Right ventricle myocardium inferior (tissue), 1 donor: ENCODE measurements at regions not wholly inside any gene's neighbourhood (a gene's known extent, or its start where the extent isn't known, plus 50 kb on each side); places are given as distances from the start of the nearest gene placed in this dataset.
"Not testable (repeated sequence)": the region's sequence is repeated elsewhere in the genome, so short reads cannot be mapped to it uniquely, and the experiment has no call there.

Source experiments
- ATAC-seq: fragments of 200-7000 bp; cut with Tn5 transposase; one replicate; pipeline ENCODE4 v1.9.1; 2020; ENCODE audit warnings: mild to moderate bottlenecking, moderate library complexity
- DNase-seq: peaks from one replicate; pipeline ENCODE4 v3.0.0; 2021; ENCODE audit errors: missing footprints
- intact Hi-C: fragments of 100-400 bp; cut with DNase I; formaldehyde crosslinking; loops from one replicate; pipeline ENCODE4 v1.11.0; 2022
- donor health status: DM: no; HTN: yes; CAD: no; lungs with severe emphysema.

DNA sequence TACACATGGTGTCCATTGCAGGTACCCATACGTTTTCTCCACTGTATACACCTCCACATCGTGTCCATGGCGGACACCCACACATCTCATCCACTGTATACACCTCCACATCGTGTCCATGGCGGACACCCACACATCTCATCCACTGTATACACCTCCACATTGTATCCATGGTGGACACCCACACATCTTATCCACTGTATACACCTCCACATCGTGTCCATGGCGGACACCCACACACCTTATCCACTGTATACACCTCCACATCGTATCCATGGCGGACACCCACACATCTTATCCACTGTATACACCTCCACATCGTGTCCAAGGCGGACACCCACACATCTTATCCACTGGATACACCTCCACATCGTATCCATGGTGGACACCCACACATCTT, 50.4 kb upstream of the TTC34 start:
- DNase-seq, intact Hi-C loops, ATAC-seq: not testable (repeated sequence)

DNA sequence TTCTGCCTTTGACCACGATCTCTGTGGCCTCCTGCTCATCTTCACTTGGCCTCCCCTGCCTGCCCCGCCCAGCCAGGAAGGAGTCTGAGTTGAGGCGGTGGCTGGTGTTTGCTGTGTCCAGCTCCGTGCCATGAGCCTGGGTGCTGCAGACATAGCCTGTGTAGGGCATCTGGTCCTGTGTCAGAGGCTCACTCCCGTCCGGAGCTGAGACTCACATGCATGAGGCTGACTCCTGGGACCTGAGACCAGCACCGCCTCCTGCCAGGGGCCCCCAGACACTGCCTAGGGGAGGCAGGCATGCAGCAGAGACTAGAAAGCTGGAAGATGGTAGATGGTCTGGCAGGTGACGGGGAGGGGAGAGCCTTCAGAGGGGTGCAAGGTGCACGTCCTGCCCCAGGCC, 52.2 kb upstream of the TTC34 start:
- intact Hi-C loops: no loop called here
- DNase-seq: no peak

DNA sequence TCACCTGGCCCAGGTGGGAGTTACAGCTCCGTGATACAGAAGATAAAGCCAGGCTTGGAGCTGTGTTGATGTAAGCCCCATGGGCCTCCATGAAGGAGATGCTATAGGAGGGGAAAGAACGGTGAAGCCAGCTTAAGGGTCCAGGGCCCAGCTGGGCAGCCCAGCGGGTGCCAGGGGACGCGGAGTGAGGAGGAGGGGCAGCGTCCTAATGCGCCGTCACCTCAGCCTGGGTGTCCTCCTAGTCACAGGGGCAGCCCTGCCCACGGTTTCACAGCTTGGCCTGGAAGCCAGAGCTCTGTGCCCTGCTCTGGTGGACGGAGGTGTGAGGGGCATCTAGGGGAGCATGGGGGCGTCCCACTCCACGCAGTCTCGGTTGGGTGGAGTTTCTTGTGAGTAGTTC, 52.7 kb upstream of the TTC34 start:
- ATAC-seq (no peak), DNase-seq (no peak)
- intact Hi-C loops: no loop called here

More for the DNA sequence above, 52.2 kb upstream of the TTC34 start:
- peak; percentile 20 for ATAC-seq

- ATAC-seq (no peak), DNase-seq (no peak)
- intact Hi-C loops: no loop called here
Observed at GRCh38 chr1:2854611-2855010, 53.1 kb upstream of the TTC34 start.

DNA sequence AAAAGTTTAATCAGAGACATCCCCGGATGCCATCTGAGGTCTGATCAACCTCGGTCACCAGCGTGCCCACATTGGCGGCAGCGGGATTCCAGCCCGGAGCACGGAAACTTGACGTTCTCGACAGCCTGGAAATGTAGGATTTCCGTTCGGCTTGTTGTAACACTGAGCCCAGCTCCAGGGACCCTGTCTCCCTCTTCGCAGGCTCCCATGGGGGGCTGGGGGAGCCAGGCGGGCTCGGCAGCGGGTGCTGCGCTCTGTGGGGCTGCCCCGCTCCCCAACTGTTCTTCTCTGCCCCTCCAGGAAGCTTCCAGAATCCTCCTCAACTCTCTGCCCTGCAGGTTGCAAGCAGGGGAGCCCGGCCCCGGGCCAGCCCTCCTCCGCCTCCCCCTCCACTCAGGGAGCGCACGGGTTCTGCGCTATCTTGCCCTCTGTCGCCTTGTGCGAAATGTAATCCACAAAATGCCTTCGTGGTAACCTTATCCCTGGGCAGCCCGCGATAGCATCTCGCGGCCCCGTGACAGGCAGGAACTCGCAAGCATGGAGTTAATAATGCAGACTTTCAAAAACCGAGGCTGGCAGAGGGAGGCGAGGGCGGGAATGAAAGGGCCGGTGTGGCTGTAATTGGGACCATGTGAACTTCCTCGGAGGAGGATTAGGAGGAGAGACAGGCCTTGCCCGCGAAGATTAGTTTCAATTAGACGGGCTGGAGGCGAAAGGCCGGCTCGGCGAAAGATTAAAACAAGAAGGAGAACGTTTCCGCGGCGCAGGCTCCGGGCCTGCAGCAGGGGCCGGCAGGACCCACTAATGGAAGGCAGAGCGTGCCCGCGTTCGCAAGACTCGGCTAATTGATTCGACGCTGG, 53.9 kb upstream of the TTC34 start:
- intact Hi-C loops: no loop called here
- ATAC-seq (no peak), DNase-seq (peak; percentile 57)

DNA sequence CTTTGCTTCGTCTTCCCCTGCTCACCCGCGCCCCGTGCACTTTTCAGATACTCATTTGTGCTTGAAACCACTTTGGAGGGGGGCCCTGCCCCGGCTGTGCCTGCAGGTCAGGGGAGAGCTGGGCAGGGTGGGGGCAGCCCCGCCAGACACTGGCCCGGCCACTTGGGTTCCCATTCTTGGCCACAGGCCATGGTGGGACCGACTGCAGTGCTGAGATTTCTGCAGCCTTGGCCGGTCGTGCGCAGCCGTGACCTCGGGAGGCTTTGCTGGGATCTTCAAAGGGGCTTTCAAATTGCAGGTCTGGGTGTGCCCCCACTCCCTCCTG, 54.5 kb upstream of the TTC34 start:
- intact Hi-C loops: no loop called here
- ATAC-seq: no peak
- DNase-seq: no peak

DNA sequence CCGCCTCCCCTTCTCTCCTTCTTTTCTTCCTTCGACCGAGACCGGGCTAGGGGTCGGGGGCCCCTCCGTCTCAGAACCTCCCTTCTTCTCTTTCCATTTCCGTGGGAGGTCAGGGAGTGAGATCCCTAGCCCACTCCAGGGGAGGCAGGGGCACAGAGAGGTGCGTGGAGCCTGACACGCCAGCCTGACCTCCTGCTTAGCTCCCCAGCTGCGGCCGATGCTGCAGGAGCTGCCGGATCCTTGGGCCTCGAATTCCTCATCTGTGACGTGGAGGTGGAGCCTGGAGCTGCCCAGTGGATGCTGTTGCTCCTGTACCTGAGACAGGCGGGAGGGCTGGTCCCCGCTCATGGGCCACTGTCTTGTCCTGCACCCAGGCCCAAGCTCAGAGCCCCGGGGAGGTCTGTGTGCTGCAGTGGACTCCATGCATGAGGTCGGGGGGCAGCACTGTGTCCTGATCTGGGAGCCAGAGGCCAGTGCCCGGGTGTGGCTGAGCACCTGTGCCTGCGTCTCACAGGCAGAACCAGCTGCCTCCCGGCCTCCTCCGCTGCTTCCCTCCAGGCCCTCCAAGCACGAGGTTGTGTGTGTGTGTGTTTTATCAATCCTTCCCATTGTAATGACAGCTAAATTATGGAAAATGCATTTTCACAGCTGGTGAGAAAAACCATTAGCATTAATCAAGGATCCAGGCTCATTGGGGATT, 55.3 kb upstream of the TTC34 start:
- intact Hi-C loops: no loop called here
- DNase-seq (peak; percentile 67), ATAC-seq (no peak)

DNA sequence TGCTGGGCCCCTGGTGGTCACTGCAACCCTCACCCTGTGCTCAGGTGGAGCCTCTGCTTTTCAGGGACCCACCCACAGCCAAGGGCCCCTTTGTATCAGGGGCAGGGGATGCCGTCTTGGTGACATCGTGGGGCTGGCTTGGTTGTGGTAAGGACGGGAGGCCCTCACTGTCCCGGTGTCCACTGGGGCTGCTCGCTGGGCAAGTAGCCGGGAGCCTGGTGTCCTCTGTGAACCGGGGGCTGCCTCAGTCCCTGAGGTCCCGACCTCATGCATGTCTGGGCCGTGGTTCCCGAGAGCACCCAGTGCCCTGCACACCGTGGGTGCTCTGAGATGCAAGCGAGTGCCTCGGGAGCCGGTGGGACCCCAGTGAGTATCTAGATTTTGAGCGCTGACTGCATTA, 56.0 kb upstream of the TTC34 start:
- no peak for DNase-seq
- ATAC-seq: no peak
- intact Hi-C loops: no loop called here

DNA sequence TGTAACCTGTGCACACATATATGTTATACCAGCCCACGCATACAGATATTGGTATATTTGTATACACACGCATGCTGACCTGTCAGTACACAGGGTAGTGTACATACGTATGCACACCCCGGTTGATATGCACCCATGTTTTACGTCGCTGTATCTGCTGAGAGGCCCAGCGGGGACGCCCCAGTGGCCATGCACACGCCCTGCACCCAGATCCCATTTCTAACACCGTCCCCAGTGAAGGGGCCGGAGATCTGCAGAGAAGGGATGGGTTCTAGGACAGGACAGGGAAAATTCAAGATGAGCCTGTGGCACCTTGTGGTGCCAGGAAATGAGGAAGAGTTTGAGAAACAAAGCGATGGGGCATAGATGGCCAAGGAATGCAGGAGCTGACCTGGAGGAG, 57.2 kb upstream of the TTC34 start:
- peak; percentile 11 for DNase-seq
- intact Hi-C loops: no loop called here
- ATAC-seq: no peak

- ATAC-seq (no peak), DNase-seq (no peak)
- intact Hi-C loops: no loop called here
Observed at GRCh38 chr1:2859219-2859880, 57.9 kb upstream of the TTC34 start.

DNA sequence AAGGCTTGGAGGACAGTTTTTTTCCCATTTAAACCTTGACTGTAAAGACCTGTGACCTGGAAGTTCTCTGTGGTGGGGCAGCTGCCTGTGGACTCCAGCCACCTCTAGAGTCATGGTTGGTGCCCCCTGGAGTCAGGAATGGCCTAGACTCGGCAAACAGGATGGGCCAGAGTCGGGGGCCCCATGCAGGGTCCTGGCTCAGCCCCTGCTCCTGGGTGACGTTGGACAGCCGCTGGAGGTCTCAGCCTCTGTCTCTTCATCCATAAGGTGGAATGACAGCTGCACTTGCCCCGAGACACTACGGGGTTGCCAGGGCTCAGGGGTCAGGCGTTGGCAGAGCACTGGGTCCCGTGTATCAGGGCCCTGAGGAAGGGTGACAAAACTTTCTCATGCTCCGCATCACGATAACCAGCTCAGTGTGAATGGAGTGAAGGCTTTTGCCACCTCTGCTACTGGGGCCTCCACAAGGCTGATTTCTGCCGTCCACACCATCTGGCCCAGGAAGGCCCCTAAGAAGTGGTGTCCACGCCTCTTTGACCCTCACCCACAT, 58.5 kb upstream of the TTC34 start:
- intact Hi-C loops: no loop called here
- no peak for DNase-seq
- no peak for ATAC-seq

GRCh38 chr1:2860476-2861142, 59.1 kb upstream of the TTC34 start:
- ATAC-seq (no peak), DNase-seq (peak; percentile 41)
- intact Hi-C loops: no loop called here

- DNase-seq: peak; percentile 48
- intact Hi-C loops: no loop called here
Observed at GRCh38 chr1:2861143-2861987, 59.9 kb upstream of the TTC34 start.

GRCh38 chr1:2861988-2862813, 60.7 kb upstream of the TTC34 start:
- no peak for ATAC-seq
- intact Hi-C loops: no loop called here
- peak; percentile 27 for DNase-seq

More at GRCh38 chr1:2861143-2861987, 59.9 kb upstream of the TTC34 start:
- ATAC-seq: no peak

- DNase-seq (peak; percentile 22), ATAC-seq (no peak)
- intact Hi-C loops: no loop called here
Observed at GRCh38 chr1:2862814-2863647, 61.5 kb upstream of the TTC34 start.

GRCh38 chr1:2863648-2863963, 62.1 kb upstream of the TTC34 start:
- ATAC-seq: no peak
- intact Hi-C loops: no loop called here
- peak; percentile 22 for DNase-seq
